HG03342 (cell line): ENCODE measurements at regions not wholly inside any gene's neighbourhood (a gene's known extent, or its start where the extent isn't known, plus 50 kb on each side); places are given as distances from the start of the nearest gene placed in this dataset.

ENCODE experiments used
- ATAC-seq: cut with Tn5 transposase; IDR thresholded peaks from one replicate; pipeline ENCODE4 v1.9.1; 2021; ENCODE audit warnings: mild to moderate bottlenecking, moderate library complexity; ENCODE audit not compliant: unreplicated experiment

DNA sequence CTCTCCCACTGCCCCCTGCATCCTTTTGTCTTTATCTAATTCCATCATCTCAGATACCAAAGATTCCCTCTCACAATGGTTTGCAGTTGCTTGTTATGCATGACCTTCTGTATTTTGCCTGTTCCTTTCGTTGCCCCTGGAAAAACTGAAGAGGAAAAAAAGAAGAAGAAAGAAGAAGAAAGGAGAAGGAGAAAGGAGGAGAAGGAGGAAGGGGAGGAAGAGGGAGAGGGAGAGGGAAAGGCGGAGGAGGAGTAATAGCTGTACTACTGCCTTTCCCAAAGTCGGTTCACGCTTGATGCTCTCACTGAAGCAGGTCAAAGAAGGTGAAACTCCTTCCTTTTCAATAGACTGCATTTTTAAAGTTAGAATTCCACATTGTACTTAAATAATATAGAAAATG, 513.8 kb downstream of the PTPRC start:
- ATAC-seq = no peak

DNA sequence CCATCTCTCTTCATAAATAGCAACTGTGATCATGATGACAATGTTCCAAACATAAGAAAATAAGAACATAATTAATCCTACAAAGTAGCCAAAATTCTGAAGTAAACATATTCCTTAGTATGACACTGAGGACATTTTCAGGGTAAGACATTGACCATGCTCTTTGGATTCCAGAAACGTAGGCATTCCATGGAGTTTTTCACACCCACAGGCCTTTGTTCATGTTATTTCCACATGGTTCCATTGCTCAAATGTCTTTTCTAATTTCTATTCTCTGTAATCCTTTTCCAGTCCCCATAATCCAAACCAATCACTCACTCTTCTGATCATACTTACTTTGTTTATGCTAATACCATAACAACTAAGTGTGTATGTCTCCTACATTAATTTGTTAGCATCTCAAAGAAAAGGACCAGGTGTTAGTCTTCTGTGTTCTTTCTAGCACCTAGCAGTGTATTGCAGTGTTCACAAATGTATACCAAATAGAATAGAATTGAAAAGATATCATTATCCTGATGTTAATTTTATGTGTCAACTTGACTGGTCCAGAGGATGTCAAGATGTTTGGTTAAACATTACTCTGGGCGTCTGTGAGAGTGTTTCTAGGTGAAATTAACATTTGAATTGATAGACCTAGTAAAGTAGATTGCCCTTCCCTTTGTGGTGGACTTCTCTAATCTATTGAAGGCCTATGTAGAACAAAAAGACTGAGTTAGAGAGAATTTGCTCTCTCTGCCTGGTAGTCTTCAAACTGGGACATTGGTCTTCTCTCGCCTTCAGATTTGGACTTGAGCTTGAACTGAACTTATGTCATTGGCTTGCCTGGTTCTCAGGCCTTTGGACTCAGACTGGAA, 516.6 kb downstream of the PTPRC start:
- no peak for ATAC-seq

DNA sequence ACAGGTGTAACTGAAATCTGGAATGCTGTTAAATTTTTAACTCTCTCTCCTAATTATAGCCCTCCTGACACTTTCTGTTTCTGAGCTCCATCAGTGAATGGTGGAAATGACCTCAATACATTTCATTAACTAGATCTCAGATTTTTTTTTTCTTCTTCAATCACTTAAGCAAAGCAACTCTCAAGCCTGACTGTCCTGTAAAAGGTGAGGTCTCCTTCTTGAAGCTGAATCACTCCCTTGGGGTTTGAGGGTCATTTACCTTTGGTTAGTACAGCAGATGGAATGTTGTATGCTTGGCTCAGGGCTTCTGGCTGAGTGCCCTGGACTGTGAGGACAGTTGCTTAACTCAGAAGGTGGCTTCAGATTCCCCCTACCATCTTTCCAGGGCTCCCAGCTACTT, 518.7 kb downstream of the PTPRC start:
- peak; percentile 37 for ATAC-seq

DNA sequence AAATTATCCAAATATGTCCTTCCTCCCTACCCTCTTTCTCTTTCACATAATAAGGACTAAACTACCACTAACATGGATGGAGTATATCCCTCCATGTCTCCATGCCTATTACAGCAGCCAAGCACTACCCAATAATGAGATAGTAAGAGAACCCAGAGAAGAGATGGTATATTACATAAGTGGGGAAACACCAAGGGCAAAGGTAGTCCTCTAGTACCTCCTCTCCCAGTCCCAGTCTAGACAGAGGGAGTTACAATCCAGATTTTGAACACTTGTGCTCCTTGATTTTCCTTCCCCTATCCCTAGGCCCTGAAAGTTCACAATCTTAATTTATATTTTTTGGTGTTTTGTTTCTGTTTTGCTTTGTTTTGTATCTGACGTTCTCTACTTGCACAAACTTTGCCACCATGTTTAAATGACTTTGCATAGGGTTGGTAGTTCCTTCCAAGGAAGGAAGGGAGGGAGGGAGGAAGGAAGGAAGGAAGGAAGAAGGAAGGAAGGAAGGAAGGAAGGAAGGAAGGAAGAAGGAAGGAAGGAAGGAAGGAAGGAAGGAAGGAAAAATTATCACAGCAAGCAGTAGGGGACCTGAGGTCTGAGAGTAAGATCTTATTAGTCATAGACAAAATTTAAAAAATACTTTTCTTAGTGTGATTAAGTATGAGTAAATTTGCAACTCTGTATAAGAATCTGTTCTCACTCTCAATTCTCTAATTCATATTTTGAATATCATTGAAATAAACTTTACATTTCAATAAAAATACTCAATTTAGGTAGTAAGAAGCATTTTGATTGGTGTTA, 521.9 kb downstream of the PTPRC start:
- ATAC-seq = no peak

DNA sequence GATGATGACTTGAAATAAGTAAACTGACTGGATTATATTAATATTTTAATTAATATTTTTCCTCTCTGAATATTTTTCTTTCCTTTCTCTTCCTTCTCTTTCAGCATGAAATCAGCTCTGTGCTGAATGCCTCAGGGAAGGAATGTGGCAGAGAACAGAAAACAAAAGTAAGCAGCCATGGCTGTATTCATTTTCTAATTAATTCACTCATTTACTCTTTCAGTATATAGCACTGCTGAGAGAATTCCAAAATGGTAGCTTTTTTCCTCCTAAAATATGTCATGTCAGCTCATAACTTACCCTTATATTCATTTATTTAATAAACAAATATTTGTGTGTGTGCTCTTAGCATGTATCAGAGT, 522.5 kb downstream of the PTPRC start:
- no peak for ATAC-seq

DNA sequence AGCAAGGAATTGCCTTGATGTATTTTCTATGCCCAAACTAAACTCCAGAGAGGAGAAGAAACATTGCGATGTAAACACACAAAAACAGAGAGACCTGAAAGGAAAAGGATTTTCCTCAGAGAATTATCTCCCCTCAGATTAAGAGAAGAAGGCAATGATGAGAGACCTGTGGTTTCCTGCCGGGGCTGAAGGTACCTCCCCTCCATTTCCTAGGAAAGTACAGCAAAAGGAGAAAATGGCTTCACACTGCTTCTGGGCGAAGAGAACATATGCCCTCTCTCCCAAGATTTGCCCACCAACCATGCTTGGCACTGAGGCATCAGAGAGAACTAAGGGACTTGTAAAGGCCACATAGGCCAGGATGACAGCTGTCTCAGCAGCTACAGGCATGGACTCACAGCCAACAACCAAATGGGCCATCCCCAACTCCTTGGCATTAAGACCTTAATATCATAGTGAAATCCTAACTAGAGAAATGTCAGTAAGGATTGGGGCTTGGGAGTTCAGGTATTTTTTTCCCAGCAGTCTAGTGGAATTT, 523.0 kb downstream of the PTPRC start:
- no peak for ATAC-seq

DNA sequence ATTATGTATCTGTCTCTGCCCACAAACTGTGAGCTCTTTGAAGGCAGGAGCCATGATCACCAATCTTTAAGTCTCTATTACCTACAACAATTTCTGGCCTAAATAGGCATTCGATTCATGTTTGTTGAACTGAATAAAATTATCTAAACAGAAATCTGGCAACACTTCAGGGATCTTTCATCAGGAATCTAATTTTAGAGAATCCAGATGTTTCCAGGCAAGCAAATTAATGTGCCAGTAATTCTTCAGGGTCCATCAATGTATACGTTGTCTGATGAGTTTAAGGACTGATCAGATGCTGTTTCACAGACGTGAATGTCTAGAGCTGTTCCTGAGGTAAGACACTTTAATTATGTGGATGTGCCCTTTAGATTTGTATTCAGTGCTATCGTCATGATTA, 524.4 kb downstream of the PTPRC start:
- no peak for ATAC-seq

DNA sequence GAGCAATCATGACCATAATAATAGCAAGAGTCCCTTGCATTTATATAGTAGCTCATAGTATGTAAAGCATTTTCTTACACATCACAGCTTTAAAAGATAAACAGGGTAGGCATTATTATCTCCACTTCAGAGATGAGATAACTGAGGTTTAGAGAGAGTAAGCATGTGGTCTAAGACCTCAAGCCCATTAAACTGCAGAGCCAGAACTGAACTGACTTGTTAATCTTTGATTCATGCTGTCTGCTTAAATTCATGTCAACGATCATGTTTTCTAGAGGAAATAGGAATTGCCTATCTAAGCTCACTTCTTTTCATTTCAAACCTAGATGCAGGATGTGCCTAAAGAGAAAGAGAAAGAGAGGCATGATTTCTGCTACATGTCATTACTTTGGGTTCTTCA, 524.8 kb downstream of the PTPRC start:
- no peak for ATAC-seq

DNA sequence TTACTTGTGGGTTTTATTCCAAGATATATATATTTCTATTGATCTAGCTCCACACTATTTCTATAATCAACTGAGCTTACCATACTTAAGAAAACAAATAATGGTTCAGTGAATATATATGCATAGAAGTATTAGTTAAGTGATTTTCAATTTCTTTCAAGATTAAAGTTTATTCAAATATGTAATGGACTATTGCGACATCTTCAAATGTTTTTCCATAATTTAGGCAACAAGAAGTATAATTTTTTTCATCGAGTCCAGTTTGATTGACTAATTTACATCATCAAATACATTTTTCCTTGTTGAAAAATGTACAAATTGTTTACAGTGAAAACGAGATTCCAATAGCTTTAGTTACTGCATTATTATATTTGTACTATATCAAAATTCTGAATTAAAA, 528.6 kb downstream of the PTPRC start:
- no peak for ATAC-seq

DNA sequence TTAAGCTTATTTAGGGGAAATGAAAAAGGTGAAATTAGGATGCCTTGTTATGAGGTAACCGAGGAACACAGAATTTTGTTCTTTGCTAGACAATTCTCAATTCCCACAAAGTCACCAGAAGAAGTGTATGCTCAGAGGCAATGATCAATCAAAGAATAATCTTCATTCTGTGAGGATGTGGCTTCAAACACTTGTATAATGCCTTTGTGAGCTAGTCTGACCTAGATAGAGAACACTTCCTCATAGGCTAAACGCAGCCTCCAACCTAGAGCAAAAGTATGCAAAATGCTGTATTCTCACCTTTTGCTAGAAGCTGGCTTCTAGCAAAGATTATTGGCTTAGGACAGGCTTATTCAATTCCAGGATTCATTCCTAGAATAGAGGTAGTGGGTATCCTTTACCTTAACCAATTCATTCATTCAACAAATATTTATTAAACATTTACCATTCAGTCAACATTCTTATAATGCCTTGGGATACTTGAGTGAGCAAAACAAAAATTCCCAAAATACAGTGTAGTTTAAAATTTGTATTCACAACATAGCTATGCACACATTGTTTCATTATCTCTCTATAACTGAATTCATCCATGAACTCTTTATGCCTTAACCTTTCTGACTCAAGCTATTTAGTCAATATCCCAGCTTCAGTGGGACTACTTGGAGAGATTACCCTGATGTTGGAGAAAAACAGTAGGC, 530.2 kb downstream of the PTPRC start:
- ATAC-seq = no peak

DNA sequence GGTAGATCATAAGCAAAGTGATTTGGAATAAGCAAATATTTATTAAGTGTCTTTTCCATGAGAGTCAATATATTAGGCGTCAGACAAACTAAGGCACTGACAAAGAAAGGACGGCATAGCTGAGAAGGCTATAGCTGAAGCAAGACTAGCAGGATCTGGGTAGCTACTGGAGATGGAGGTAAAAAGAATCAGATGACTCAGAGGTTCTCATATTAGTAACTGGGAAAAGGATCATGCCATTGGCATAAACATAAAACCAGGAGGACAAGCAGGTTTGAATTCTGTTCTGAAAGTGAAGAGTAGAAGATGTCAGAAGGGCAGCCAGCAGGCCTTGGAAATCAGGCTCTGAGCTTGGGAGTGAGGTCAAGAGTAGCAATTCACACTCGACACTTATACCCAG, 531.9 kb downstream of the PTPRC start:
- ATAC-seq = no peak

DNA sequence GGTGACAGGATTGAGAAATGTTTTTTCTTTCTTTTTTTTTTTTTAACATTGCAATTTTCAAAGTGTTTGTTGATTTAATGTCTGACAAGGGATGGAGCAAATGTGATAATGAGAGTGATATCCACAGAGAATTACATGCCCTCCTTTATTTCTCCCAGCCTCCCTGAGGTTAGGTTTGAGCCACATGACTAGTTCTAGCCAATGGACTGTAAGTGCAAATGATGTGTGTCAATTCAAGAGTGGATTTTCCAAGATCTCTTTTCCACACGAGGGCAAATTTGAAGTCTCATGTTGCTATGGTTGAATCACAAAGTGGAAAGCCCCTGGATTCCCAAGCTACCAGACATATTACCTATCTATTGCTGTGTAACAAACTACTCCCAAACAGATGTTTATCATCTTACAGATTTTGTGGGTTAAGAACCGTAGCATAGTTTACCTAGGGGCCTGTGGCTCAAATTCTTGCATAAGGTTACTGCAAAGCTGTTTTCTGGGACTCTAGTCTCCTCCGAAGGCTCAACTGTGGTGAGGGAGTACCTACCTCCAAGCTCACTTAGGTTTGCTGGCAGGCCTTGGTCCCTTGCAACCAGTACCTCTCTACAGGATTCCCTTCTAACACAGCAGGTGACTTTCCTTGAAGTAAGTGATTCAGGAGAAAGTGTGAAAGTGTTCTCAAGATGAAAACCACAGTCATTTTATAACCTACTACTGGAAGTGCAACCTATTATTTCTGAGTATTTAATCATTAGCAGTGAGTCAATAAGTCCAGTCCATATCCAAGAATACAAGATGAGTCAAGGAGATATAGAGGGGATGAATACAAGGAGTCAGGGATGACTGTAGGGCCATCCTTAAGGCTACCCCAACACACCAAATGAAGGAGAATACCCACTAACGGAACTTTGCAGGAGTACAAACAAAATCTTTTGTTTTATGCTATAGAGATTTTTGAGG, 533.6 kb downstream of the PTPRC start:
- ATAC-seq = no peak

DNA sequence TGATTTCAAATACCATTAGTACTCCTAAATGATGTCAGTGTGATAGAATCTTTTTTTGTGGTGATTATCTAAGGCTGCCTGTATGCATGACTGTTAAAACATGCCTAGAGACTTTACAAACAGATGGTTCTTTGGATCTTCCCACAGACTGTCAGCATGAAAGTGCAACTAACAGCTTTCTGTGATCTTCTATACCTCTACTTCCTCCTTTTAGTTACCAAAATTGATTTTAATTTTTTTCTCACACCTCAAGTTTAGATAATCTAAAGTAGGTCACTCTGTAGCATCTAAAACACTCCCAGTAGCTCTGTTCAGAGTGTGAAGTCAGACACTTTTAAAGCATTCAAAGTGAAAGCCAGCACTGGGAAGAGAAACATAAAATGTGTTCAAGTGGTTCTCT, 534.5 kb downstream of the PTPRC start:
- peak; percentile 96 for ATAC-seq

DNA sequence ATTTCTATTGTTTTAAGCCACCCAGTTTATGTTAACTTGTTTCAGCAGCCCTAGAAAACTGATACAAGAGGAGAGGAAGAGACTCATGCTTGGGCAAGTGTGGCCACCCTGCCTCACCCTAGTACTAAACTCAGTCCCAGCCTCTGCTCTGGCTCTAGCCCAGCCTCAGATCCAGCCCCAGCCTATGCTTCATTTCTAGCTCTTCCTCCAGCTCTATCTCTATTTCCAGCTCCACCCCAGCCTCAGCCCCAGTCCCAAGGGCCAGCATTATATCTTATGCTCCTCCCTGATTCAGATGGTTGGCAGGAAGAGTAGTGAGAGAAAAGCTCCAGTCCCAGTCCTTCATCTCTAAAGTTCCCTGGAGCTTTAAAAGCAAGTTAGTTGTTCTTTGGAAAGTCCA, 535.5 kb downstream of the PTPRC start:
- no peak for ATAC-seq

DNA sequence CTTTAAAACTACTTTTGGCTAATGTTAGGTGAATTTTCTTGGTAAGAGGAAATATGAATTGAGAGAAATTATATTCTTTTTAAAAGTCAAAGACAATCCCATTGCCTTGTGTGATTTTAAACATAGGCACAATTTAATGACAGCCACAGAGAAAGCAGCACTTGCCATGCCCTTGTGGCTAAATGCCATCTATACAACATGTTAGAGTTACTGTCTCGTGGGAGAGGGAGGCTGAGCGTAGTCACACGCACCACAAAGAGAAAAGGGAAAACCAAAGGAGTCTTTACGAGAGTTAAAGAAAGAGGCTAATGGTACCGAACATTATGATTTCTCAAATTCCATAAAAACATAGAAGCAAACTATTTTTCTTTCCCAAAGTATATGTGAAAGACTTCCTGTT, 537.9 kb downstream of the PTPRC start:
- no peak for ATAC-seq

DNA sequence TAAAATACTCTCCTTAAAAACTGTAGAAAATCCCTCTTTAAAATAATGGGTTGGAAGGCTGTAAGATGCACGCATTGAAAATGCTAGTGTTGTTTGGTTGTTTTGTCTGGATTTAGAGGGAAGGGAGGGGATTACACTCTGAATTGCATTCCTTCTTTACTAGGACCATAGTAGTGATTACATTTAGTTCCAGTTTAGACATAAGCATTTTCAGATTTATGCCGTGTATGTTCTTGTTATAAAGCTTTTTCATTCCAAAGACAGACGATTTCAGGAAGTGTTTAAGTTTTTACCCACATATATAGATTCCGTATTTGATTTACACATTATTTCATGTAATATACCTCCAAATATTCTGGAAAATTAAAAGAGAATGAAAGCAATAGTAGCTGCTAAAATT, 538.4 kb downstream of the PTPRC start:
- no peak for ATAC-seq

DNA sequence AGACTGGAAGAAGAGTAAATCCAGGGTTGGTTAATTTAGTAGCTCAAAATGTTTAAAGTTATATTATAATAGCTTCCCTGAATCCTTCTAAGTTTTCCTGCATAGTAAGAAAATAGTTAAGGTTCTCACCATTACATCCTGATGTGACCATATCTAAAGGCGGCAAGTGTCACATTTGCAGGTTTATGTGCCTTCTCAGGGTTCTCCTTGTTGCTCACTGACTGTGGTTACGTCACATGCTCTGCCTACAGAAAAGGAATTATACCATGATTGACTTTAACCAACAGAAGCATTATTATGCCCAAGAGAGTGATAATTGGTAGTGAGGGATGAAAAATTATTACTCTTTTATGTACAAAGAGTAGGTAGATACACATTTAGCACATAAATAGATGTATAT, 539.8 kb downstream of the PTPRC start:
- no peak for ATAC-seq

DNA sequence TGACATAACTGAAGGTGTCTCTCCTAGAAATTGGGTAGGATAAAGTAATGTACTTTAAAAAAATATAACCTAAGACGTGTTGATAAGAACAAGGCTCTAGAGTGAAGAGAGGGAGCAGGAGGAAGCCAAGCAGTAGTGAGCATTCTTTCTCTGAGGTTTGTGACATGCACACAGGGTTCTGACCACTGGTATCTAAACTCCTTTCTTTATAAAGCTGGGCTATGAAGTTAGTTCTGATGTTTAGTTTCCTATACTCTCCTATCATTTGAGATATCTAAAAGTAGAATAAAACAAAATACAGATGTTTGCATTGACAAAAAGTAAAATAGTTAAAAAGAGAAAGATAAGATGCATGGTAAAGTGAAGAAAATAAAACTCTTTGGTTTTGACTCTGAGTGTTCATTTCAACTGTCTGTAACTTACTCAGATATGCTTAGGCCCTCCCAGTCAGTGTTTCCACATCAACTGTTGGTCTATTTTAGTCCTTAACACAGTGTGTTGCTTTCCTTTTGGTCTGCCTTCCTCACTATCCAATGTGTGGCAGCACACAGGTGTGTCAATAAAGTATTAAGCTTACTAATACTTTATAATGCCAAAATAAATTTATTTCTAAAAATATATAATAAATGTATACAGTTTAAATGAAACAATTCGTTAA, 543.5 kb downstream of the PTPRC start:
- ATAC-seq = peak; percentile 69

DNA sequence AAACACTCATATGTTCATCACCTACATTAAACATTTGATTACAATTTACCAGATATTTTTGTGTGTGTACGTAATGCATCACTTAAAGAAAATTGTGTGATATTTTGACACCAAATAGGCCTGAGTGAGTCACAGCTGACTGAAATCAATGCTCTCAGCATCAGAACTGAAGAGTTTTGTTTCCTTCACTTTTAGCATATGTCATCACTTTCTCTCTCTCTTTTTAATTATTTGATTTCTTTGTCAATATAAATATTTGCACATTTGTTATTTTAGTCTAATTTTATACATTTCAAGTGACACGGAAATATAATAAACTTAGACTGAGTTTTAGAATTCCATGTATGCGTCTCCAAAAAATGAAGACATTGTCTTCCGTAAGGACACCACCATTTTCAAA, 545.3 kb downstream of the PTPRC start:
- ATAC-seq = no peak

DNA sequence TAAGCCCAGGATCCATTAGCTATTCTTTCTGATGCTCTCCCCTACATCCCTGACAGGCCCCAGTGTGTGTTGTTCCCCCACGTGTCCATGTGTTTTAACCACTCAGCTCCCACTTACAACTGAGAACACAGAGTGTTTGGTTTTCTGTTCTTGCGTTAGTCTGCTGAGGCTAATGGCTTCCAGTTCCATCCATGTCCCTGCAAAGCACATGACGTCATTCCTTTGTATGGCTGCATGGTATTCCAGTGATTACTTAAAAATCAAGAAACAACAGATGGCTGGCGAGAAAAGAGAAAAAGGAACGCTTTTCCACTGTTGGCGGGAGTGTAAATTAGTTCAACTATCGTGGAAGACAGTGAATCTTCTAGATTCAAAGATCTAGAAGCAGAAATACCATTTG, 556.0 kb downstream of the PTPRC start:
- no peak for ATAC-seq
